GM21390 (cell line): ENCODE measurements at regions not wholly inside any gene's neighbourhood (a gene's known extent, or its start where the extent isn't known, plus 50 kb on each side); places are given as distances from the start of the nearest gene placed in this dataset.

ENCODE experiments used
- ATAC-seq: cut with Tn5 transposase; IDR thresholded peaks from one replicate; pipeline ENCODE4 v1.9.1; 2021; ENCODE audit not compliant: unreplicated experiment

DNA sequence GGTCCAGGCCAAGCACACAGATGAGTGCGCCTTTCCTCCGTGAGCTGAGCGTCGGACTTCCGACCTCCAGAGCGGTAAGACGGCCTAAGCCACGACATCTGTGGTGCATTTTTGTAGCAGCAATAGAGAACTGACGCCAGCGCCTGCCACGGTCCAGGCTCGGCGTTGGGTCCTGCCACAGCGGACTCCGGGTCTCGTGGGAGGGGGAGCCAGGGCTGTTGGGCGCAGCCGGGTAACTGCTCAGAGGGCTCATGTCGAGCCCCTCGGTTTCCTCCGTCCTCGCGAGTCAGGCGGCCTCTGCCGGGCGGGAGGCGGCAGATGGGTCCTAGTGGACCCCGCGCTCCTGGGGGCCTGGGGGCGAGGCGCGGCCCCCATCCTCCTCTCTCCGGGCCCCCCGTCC is 216.1 kb downstream of the QKI start:
- no peak for ATAC-seq

DNA sequence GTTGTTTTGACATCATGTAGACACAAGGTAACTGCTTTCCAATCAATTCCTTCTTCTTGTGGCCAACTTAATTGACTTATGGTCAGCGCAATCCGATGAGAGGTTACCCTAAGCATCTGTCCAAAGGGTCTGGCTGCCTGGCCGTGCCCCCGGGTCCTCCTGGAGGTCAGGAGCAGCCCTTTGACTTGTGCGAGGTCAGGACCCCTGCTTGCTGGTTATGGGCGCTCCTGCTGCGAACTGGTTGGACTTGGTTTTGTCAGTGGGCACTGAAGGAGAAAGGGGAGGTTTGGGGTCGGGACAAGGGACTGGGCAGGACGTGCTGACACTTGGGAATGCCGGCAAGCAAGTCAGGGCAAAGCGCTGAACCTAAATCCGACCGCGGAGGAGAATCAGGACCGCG is 215.6 kb downstream of the QKI start:
- no peak for ATAC-seq
